GM12864 (cell line): ENCODE measurements at regions not wholly inside any gene's neighbourhood (a gene's known extent, or its start where the extent isn't known, plus 50 kb on each side); places are given as distances from the start of the nearest gene placed in this dataset.
"Not testable (repeated sequence)": the region's sequence is repeated elsewhere in the genome, so short reads cannot be mapped to it uniquely, and the experiment has no call there.

ENCODE experiments used
- DNase-seq: peaks from one replicate; pipeline ENCODE4 v3.0.0-alpha.2; 2011; ENCODE audit warnings: low read depth
- H3K4me3 ChIP-seq: 2 replicates; pipeline ENCODE4 v1.5.1; 2011; ENCODE audit warnings: mild to moderate bottlenecking, low read depth, low read length, control low read depth
- CTCF ChIP-seq: IDR thresholded peaks from 2 replicates; pipeline ENCODE4 v1.5.1; 2011; ENCODE audit warnings: low read depth, mild to moderate bottlenecking, moderate library complexity, low read length, control low read depth, inconsistent platforms; ENCODE audit errors: missing control alignments

GRCh38 chr6:51049288-51049982 is 230.8 kb downstream of the TFAP2B start:
- TF ChIP-seq CTCF, result no peak
- H3K4me3 ChIP-seq, result no peak overlapping the region
- DNase-seq, result no peak

DNA sequence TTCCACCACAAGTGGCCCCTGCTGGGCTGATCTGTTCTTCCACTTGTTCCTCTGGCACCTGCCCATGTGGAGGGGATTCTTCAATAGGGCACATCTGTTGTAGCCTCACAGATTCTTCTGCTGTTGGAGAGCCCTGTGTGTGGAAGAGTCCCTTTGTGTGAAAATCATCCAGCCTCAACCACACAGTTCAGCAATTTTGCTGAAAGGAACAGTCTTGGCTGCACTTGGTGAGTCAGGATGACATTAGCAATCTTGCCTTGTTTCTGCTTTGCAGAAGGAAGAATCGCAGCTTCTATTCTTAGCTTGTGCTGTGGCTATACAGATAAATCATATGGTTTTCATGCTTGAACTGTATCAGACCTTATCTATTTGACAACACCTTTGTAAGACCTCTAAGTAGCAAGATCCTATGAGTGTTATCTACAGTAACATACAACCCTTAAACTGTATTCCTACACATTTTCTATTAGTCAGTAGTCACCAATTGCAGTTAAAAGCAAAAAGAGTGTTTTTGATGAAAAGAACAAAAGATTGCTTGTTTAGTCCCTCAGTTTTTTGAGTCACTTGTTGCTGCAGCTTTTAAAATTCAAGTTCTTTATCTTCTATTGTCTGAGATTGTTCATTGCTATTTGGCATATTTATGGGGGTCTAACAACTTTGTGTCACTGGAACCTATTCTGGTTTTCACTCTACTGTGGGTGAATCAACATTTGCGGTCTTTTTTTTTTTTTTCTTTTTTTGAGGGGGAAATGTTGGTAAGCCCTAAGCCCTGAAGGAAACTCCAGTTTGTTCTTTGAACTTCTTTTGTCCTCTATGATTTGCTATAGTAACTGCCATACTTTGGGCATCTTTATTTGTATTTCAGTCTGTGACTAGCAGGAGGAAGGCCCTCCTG is 231.6 kb downstream of the TFAP2B start:
- TF ChIP-seq CTCF, result no peak
- H3K4me3 ChIP-seq, result no peak overlapping the region
- no peak for DNase-seq

DNA sequence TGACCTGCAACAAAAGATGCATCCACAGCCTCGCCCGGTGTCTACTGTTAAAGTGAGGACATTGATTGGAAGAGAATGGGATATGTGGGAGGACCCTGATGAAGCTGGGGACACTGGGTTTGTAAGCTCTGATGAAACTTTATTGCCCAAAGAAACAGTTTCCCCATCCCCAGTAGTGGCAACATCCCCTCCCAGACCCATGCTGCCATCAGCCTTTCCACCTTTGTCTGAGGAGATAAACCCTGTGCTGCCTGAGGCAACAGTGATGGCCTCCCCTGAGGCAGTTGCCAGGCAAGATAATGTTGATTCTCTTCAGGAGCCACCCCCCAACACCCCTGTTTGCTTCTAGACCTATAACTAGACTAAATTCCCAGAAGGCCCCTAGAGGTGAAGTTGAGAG is 234.0 kb downstream of the TFAP2B start:
- not testable (repeated sequence) for H3K4me3 ChIP-seq

GRCh38 chr6:51055316-51055715 is 236.6 kb downstream of the TFAP2B start:
- not testable (repeated sequence) for DNase-seq, H3K4me3 ChIP-seq

More for the DNA sequence above, 234.0 kb downstream of the TFAP2B start:
- not testable (repeated sequence) for DNase-seq

DNA sequence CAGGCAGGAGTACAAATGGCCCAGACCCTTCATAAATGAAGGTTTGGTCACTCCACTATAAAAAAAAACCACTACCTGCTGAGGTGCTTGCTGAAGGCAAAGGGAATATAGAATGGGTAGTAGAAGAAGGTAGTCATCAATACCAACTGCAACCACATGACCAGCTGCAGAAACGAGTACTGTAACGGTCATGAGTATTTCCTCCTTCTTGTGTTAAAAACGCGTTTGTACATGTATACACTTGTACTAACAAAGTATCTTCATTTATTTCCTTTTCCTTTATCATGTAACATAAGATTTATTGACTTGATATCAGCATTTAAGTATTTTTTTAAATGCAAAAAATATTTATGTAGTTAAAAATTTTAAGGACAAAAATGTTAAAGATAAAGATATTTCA is 238.6 kb downstream of the TFAP2B start:
- no peak for DNase-seq
- TF ChIP-seq CTCF, result no peak
- no peak overlapping the region for H3K4me3 ChIP-seq

GRCh38 chr6:51060262-51060762 is 241.6 kb downstream of the TFAP2B start:
- no peak overlapping the region for H3K4me3 ChIP-seq
- TF ChIP-seq CTCF, result no peak
- no peak for DNase-seq

DNA sequence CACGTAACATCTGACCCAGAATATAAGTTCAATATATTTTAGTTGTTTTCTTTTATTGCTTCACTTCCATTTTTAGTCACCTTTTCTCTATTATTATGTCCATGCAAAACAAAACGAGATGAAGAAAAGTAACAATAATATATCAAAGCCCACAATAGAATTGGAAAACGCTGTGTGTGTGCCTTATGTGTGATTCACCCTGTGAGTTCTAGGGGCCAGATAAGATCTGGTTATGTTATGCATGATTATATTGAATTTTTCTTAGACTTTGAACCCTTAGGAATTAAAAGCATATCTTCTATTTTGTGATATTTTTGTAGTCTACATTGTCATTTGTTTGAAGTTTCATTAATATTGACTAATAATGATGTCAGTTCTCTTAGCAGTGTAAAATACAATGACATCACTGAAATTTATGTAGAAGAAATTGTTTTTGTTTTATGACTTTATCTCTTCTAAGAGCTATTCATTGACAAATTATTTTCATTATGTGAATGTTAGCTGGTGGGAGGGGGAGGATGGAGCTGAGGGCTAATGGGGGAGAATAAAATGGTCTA is 243.6 kb downstream of the TFAP2B start:
- no peak for TF ChIP-seq CTCF
- no peak for DNase-seq
- H3K4me3 ChIP-seq, result no peak overlapping the region
